ENCODE measurements at regions not wholly inside any gene's neighbourhood (a gene's known extent, or its start where the extent isn't known, plus 50 kb on each side); places are given as distances from the start of the nearest gene placed in this dataset.

DNA sequence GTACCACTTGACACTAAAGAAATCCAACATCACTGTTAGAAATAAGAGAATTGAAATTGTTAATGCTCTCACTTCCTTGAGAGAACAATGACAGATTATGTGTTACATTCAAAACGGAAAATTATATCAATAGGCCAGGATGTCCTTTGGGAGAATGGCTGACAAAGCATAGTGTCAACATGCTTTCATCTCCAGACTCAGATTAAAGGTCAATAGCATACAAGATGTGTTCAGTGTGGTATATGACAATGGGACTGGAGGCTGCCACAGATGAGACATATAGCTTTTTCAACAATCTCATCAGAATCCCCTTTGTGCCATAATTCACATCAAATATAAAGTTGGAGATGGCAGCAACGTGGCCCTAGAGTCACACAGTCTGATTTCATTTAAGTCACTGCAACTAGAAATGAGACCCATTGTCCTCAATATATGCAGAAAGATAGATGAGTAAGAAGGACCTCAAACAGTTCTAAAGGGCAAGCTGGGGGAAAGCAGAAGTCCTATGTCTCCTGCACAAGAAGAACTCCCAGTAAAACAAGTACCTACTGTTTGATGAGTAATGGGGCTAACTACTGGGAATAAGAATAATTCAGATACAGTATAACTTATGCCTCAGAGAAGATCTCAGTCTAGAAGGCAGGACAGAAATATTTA lies 327.9 kb downstream of the TTLL7 start:
- no peak for DNase-seq

GRCh38 chr1:83641796-83642443 lies 357.0 kb downstream of the TTLL7 start:
- DNase-seq = no peak

DNA sequence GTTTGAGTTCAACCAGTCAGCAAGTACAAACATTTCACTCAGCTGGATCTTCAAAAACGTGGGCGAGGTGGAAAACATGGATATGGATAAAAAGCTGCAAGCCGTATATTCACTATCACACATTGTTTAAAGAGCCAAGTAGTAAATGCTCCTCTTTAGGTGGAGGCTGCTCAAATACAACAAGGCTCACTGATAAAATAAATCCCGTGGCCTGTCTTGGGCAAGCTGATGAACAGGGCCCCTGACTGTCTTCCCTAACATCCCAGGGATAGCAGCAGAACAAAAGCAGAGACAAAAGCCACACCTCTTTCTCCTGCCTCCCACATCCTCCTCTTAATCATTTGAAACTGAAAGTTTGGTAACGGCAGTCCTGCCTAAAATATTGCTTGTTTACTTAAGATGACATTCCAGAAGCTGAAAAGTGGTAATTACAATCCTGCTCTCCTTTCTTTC lies 357.7 kb downstream of the TTLL7 start:
- DNase-seq = no peak

- no peak for DNase-seq
Measured at GRCh38 chr1:83639785-83640184, 359.1 kb downstream of the TTLL7 start.

GRCh38 chr1:83637586-83637985 lies 361.3 kb downstream of the TTLL7 start:
- DNase-seq = no peak

- DNase-seq = no peak
Measured at GRCh38 chr1:83637009-83637408, 361.9 kb downstream of the TTLL7 start.

DNA sequence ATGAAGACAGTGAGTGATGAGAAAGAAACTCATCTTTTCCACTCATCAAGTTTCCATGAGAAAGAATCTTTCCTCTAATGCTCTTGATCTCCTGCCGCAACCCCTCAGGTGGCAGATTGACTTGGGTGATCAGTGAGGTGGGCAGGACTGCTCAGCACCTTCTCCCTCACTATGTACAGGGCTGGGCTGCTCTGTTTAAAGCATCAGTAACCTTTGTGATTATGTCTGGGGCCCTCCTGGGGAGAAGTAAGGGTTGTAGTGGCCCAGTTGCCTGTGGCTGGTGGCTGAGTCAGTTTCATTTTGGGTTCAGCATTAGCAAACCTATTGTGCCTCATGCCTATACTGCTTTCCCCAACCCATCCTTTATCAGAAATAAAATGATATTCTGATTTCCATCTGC lies 366.0 kb downstream of the TTLL7 start:
- no peak for DNase-seq

DNA sequence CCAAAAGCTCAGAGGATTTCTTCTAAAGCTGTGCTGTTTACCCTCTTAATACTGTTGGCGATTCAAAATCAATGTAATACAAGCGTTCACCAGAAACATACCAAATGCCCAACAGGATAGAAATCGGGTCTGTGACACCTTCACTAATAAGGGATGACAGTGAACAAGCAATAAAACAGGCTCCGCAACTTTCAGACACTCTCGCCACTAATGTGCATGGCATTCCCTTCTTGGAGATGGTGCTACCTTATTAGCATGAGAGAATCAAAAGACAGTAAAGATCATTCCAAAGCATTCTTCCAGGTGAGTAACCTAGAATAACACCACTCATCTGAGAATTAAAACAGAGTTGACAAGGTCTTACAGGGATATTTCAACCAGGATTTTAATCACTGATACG lies 367.1 kb downstream of the TTLL7 start:
- DNase-seq = no peak

DNA sequence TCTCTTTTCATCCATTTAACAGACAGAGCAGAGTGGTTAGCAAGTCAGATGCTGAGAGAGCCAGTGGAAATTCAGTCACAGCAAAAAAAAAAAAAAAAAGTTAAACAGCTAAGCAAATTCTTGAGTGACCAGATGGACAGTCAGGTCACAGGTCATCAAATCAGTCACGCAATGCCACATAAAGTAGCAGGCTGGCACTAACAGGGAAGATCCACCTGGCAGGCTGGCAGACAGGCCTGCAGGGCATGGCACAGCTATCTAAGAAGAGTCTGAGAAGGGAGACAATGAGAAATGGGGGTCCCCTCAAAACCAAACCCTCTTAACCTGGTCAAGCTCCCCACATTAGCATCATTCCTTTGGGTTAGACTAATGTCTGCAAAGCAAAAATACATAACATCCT lies 371.9 kb downstream of the TTLL7 start:
- no peak for DNase-seq

DNA sequence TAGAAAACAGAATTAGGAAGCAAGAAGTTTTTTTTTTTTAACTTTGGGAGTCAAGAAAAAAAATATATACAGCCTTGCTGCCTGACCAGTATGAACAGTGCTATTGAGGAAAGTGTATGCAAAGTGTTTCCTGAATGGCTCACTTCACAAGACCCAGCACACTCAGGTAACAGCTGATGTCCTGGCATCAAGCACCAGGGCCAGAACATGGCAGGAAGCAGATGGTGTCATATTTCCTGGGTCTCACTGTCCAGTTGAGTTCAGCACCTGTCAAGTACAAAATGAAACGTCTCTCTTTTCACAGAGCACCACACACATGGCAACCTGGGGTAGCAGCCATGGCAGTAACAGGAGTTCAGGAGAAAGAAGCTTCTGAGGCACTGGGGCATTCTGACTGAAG lies 372.3 kb downstream of the TTLL7 start:
- no peak for DNase-seq

GRCh38 chr1:83625646-83626045 lies 373.3 kb downstream of the TTLL7 start:
- no peak for DNase-seq

- DNase-seq = no peak
Measured at GRCh38 chr1:83620016-83620415, 378.9 kb downstream of the TTLL7 start.

GRCh38 chr1:83619170-83619896 lies 379.6 kb downstream of the TTLL7 start:
- no peak for DNase-seq

GRCh38 chr1:83617883-83618282 lies 381.0 kb downstream of the TTLL7 start:
- no peak for DNase-seq

DNA sequence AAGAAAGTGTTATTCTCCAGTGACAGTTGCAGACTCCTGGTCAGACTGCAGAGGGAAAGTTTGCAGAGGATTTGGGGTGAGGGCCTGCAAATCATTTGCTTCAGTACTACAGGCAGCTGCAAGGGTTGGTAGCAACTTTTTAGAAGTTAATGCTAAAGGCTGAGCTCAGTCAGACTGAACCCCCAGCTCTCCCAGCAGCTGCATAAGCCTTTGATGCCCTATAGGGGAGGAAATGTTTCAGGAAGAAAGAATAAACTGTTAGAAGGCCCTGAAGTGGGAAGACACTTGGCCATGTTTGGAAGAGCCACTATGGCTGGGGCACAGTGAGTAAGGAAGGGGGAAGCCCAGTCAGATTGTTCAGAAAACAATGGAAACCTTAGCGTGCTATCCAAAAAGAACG lies 383.6 kb downstream of the TTLL7 start:
- DNase-seq = no peak

GRCh38 chr1:83606416-83606955 lies 392.4 kb downstream of the TTLL7 start:
- DNase-seq = no peak

GRCh38 chr1:83596331-83596730 lies 402.6 kb downstream of the TTLL7 start:
- no peak for DNase-seq

DNA sequence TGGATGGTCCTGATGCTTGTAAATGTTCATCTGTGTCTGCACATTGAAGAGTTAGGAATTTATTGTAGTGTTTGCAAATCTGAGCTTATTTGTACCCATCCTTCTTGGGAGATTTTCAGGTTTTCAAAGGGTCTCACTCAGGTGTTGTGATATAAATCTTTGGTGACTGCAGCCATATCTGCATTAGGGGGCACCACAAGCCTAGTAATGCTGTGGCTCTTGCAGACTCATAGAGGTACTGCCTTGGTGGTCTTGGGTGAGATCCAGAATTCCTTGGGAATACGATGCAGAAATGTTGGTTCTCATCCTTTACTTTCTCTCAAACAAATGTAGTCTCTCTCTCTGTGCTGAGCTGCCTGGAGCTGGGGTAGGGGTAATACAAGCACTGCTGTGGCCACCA lies 405.9 kb downstream of the TTLL7 start:
- DNase-seq = no peak

- no peak for DNase-seq
Measured at GRCh38 chr1:83588140-83588539, 410.8 kb downstream of the TTLL7 start.

GRCh38 chr1:83583351-83584014 lies 415.4 kb downstream of the TTLL7 start:
- no peak for DNase-seq

GRCh38 chr1:83581747-83582146 lies 417.2 kb downstream of the TTLL7 start:
- DNase-seq = no peak

DNA sequence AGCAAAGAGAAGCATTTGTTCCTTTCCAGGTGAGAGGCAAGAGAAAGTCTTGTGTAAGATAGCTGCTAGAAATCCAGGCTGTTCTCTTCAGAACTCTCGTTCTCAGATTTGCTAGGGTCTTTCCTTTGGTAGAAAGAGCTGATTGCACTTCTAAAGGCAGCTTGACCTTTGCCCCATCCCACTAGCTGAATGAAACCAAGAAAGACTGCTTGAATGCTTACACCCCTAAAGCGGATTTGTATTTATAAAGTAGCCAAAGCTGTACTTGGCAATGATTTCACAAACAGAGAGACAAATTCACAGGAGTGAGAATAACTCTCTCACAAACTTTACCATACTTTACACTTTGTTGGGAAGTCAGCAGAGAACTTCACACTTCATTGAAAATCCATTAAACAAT lies 424.1 kb downstream of the TTLL7 start:
- DNase-seq = no peak

- no peak for DNase-seq
Measured at GRCh38 chr1:83573776-83574175, 425.2 kb downstream of the TTLL7 start.

Data from DMS 273 treated with DMSO at 0.1 percent for 48 hours (cell line).